Mononuclear cell (primary cell): ENCODE measurements at regions not wholly inside any gene's neighbourhood (a gene's known extent, or its start where the extent isn't known, plus 50 kb on each side); places are given as distances from the start of the nearest gene placed in this dataset.
"Not testable (repeated sequence)": the region's sequence is repeated elsewhere in the genome, so short reads cannot be mapped to it uniquely, and the experiment has no call there.

Experiments
- H3K27me3 ChIP-seq: 2 replicates; pipeline ENCODE4 v1.6.0; 2011; ENCODE audit warnings: low read length, control low read depth; ENCODE audit not compliant: insufficient read depth
- H3K4me1 ChIP-seq: 2 replicates; pipeline ENCODE4 v1.5.1; 2011; ENCODE audit warnings: mild to moderate bottlenecking, low read length, control low read depth; ENCODE audit not compliant: insufficient read depth
- H3K4me3 ChIP-seq: 2 replicates; pipeline ENCODE4 v1.5.1; 2011; ENCODE audit warnings: mild to moderate bottlenecking, low read length, moderate library complexity
- H3K9me3 ChIP-seq: 2 replicates; pipeline ENCODE4 v1.5.1; 2011; ENCODE audit warnings: low read depth, mild to moderate bottlenecking, control low read depth, low read length

DNA sequence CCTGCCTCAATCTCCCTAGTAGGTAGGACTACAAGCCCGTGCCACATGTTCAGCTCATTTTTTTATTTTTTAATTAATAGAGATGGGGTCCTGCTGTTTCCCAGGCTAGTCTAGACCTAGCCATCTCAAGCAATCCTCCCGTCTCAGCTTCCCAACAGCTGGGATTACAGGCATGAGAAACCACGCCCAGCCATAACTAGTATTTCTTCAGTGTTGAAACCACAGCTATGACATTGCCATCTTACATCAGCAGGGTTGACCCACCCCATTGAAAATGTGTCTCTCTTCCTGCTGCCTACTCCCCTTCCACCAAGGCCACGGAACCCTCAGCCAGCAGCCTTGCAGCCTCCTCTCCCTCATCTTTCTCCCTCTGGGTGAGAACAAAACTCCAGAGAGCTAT is 62.1 kb upstream of the ZNF746 start:
- H3K9me3 ChIP-seq: no peaks in the 10 kb centered on the region
- H3K27me3 ChIP-seq: no peaks in the 10 kb centered on the region
- H3K4me1 ChIP-seq: peaks cover 12% of the 10 kb centered on the region
- H3K4me3 ChIP-seq: no peak overlapping the region

DNA sequence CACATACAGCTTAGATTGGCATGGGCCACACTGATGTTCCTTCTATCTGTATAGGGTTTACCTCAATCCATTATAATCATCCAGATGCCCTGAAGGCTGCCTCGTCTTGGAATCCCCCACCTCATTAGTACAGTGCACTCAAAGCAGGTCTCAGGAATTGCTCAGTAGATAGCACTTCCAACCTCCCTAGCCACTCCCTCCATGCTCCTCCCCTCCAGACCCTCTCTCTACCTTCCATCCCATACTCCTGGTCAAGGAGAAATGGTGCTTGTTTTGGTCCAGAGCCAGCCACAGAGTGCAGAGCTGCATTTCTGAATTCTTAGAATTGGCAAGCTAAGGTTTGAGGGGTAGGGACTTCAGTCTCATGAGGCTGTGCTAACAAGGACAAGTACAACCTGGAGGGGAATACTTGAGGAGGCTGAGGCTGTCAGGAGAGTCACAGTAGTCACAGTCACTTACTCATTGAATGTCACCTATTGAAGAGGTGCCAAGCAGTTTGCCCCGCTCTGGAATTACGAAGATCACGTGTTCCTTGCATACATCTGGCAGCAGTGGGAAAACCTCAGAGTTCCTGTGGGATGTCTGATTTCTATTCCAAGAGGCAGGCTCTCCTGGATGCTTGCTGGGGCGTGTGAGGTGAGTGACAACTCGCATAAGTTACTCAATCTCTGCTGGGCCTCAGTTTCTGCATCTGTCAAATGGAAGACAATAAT is 60.7 kb upstream of the ZNF746 start:
- no peaks in the 10 kb centered on the region for H3K9me3 ChIP-seq
- H3K27me3 ChIP-seq: no peaks in the 10 kb centered on the region
- peaks cover 12% of the 10 kb centered on the region for H3K4me1 ChIP-seq
- H3K4me3 ChIP-seq: no peak overlapping the region

DNA sequence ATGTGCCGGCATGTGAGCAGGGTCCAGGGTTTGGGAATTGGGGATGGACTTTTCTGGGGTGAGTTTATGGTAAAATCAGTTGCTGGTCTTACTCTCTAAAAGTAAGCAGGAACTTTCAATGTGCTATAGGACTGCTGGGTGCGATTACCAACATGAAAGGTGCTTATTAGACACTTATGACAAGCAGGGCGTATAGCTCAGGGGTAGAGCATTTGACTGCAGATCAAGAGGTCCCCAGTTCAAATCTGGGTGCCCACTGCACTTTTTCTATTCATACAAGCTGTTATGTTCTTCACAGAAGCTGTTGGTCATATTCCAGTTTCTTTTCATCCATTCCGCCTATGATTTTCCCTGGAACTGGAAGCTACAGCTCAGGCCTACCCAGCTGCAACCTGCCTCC is 58.9 kb upstream of the ZNF746 start:
- peaks cover 16% of the 10 kb centered on the region for H3K4me1 ChIP-seq
- not testable (repeated sequence) for H3K27me3 ChIP-seq, H3K9me3 ChIP-seq, H3K4me3 ChIP-seq

DNA sequence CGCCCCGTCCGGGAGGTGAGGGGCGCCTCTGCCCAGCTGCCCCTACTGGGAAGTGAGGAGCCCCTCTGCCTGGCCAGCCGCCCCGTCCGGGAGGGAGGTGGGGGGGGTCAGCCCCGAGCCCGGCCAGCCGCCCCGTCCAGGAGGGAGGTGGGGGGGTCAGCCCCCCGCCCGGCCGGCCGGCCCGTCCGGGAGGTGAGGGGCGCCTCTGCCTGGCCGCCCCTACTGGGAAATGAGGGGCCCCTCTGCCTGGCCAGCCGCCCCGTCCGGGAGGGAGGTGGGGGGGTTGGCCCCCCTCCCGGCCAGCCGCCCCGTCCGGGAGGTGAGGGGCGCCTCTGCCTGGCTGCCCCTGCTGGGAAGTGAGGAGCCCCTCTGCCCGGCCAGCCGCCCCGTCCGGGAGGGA is 57.2 kb upstream of the ZNF746 start:
- H3K9me3 ChIP-seq, H3K4me3 ChIP-seq, H3K27me3 ChIP-seq: not testable (repeated sequence)
- peaks cover 12% of the 10 kb centered on the region for H3K4me1 ChIP-seq

DNA sequence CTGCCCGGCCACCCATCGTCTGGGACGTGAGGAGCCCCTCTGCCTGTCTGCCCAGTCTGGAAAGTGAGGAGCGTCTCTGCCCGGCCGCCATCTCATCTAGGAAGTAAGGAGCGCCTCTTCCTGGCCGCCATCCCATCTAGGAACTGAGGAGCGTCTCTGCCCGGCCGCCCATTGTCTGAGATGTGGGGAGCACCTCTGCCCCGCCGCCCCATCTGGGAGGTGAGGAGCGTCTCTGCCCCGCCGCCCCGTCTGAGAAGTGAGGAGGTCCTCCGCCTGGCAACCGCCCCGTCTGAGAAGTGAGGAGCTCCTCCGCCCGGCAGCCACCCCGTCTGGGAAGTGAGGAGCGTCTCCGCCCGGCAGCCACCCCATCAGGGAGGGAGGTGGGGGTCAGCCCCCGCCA is 56.4 kb upstream of the ZNF746 start:
- H3K4me3 ChIP-seq, H3K4me1 ChIP-seq, H3K27me3 ChIP-seq, H3K9me3 ChIP-seq: not testable (repeated sequence)

DNA sequence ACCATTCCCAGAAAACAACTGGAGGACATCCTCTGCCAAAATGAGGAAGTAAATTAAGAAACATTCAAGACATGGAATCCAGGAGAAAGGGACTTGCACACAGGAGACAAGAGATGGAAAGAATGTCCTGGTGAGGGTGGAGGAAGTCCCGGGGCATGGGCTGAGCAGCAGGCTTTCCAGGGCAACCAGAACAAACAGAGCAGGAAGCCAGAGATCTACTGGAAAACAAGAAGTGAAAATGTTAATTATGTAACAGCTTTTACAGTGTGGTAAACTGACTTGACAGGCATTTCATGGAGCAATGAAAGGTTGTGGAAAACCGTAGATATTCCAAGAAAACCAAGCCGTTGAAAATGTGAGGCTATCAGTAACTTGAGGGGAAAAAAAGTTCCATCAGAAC is 55.2 kb upstream of the ZNF746 start:
- Histone ChIP-seq H3K27me3 (no peaks in the 10 kb centered on the region), H3K9me3 (no peaks in the 10 kb centered on the region), H3K4me1 (peaks cover 4% of the 10 kb centered on the region), H3K4me3 (no peak overlapping the region)
